ENCODE measurements at regions not wholly inside any gene's neighbourhood (a gene's known extent, or its start where the extent isn't known, plus 50 kb on each side); places are given as distances from the start of the nearest gene placed in this dataset.

- TF ChIP-seq CTCF (IDR thresholded peaks at IDR 0.05) (no peak), POLR2A (IDR thresholded peaks at IDR 0.05) (no peak)
Measured at GRCh38 chr12:38969706-38970105, 64.3 kb upstream of the CPNE8 start.
